Fibroblast of upper back skin (primary cell): ENCODE measurements at regions not wholly inside any gene's neighbourhood (a gene's known extent, or its start where the extent isn't known, plus 50 kb on each side); places are given as distances from the start of the nearest gene placed in this dataset.

Source experiments
- DNase-seq: peaks from one replicate; pipeline ENCODE4 v3.0.0-alpha.2; 2013

DNA sequence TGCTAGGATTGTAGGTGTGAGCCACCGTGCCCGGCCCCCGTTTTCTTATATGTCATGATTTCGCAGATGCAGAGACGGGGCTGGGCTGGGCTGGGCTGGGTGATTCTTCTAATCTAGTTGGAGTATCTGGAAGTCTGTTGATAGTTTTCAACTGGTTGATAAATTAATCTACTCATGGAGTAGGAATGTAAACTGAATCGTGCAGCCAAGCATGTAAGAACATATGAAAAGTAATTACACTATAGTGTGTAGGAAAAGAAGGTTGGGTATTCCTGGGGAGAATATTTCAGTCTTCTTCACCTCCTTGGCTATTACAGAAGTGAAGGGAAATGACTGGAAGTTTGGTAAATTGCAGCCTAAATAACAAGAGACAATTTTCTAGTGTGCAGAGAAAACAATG is 82.6 kb upstream of the MAGI1 start:
- peak; percentile 83 for DNase-seq

DNA sequence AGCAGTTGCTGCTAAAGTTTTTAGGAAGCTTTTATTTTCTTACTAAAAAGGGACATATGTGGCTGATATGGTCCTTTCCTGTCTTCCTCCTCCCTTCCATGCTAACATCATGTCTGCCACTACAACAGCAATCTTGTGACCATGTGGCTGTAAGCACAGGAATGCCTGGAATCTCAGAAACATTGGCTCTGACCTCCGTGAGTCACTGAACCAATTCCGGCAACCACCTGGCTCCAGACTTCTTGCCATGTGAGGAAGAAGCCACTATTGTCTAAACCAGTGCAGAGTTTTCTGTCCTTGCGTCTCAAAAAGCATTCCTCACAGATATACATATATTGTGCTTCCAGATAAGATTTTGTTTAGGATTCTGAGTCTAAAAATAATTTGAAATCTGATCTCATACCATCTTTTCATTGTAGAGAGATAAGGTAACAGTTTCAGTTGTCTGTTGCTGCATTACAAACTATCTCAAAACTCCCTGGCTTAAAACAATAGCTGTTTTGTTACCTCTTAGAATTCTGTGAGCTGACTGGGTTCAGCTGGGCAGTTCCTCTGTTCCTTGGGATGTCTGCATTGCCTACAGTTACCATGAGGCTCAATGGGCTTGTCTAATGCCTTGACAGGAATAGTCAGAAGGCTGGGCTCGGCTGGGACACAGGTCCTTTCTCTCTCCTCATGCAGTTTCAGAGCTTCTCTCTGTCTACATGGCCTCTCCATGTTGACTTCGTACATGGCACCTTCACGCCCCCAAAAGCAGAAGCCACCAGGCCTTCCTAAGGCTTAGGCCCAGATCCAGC is 77.3 kb upstream of the MAGI1 start:
- peak; percentile 98 for DNase-seq

DNA sequence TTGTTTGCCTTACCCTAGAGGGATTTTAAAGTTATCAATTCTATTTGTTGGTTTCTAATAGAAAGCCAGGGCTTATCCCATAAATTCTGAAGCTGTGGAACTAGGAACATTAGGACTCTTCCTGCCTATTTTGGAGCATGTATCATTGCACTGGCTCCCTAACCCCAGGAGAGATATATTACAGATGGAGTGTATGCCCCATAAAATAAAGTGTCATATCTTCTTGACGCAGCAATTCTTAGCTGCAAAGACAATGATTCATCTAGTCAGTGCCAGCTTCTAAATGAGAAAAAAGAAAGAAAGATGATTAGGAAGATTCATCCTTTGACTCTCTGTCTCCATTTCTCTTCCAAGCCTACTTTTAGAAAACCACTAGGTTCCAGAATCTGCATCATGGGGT is 74.8 kb upstream of the MAGI1 start:
- no peak for DNase-seq

DNA sequence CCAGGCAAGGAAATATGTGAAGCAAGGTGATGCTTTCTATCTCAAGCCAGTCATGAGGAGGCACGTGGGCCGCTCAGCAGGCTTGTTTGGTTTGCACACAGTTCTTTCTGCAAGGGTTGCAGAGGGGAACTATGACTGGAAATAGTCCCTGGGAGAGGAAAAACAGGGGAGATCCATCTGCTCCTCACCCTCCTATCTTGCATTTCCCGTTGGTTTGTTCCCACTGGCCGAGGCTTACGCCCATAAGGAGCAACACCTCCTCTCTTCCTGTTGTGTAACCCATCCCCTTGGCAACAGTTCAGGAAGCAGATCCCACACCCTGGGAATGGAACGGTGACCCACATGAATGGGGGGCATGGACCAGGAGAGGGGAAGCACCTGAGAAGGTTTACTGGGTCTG is 72.1 kb upstream of the MAGI1 start:
- DNase-seq: peak; percentile 29

DNA sequence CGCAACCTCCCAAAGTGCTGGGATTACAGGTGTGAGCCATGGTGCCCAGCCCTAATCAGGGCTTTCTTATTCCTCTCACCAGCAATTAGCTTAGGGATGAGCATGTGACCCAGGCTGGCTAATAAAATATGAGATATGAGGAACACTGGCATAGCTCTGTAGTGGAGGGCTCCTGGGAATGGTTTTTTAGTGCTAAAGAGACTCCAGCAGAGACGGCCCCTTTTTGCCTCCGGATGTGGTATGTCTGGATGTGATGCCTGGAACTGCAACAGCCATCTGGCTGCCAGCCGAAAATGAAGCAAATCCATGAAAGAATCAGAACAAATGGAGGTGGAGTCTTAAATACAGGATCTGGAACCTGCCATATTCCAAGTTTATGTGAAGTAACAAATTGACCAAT is 69.1 kb upstream of the MAGI1 start:
- DNase-seq: peak; percentile 97

DNA sequence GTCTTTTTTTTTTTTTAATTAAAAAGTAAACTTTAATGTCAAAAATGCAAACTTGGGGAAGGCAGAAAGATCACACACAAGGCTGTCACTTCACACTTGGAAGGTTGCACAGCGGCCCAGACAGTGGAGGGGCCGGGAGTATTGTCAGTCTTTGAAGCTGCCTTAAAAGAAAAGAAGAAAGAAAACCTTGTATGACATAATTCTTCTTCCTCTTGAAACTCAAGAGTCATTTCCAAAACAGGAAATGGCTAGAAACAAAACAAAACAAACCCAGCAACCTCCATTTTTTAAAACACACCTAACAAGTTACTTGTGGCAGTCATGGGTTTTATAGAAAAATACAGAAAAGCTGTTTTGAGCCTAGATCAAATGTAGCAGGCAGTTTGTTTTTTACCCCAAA is 68.1 kb upstream of the MAGI1 start:
- DNase-seq: no peak

DNA sequence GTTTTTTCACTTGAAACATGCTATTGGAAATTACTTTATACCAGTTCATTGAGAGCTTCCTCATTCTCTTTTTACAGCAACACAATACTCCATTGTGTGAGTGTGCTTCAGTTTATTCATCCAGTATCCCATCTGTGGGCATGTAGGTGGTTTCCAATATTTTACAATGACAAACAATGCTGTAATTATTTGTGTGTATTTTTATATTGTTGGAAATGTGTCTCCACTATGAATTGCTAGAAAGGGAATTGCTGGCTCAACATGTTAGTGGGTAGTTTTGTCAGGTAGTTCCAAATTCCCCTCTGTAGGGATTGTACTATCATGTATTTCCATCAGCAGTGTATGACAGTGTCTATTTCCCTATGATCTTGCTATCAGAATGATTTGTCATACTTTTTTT is 65.8 kb upstream of the MAGI1 start:
- DNase-seq: no peak

DNA sequence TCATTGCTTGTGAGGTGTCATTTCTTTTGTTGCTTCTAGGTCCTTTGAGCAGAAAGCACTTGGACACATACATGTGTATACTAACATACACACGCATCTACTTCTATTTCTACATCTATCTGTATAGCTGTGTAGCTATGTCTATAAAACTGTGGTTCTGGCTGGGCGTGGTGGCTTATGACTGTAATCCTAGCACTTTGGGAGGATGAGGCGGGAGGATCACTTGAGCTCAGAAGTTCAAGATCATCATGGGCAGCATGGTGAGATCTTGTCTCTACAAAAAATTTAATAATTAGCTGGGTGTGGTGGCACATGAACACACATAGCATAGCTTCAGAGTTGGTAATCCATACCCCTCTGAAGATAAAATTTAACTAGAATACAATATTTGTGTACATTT is 65.0 kb upstream of the MAGI1 start:
- no peak for DNase-seq

DNA sequence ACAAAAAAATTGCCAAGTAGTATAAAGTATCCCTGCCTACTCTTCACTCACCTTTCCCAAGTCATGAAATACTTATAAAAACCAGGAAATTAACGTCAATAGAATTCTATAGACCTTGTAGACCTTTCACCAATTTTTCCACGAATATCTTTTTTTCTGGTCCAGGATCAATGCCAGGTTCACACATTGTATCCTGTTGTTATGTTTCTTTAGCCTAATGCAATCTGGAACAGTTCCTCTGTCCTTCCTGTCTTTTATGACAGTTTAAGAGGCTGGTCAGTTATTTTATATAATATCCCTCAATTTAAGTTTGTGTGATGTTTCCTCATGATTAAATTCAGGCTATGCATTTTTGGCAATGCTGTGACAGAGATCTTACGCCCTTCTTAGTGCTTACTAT is 63.2 kb upstream of the MAGI1 start:
- DNase-seq: no peak

DNA sequence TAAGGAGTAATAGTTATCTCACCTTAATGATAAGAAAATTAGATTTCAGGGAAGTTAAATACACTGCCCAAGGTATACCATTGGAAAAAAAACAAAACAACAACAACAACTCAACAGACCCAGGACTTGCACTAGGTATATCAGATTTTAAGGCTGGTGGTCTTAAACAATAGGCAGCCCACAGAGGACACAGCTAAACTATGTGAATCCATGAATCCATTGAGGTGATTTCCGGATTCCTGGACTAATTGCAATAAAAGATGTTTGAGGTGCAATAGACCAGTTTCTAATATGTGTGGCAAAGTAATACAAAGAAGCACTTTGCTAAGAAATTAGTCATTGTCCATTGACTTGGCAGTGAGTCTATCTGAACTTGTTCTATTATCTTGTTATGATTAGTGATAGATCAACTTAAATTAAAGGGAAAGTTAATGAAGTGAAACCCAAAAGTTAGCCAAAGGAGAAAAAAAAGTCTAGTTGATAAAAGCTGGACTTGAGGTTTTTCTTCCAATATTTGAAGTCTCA is 60.9 kb upstream of the MAGI1 start:
- no peak for DNase-seq

DNA sequence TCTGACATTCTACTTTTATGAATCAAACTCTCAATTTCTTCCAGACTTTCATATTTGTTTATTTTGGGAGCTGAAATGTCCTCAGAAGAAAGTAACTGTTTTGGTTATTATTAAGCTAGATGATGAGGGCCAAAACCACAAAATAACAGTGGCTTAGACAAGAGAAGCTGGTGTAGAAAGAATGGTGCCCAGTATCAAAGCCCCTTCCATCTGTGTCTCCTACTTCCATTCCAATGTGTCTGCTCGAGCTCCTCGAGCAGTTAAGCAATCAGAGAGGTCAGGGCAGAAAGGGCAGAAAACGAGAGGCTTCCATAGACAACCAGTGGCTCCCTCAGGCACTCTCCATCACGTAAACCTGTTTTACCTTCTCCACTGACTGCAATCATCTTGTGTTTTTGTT is 59.7 kb upstream of the MAGI1 start:
- peak; percentile 64 for DNase-seq

DNA sequence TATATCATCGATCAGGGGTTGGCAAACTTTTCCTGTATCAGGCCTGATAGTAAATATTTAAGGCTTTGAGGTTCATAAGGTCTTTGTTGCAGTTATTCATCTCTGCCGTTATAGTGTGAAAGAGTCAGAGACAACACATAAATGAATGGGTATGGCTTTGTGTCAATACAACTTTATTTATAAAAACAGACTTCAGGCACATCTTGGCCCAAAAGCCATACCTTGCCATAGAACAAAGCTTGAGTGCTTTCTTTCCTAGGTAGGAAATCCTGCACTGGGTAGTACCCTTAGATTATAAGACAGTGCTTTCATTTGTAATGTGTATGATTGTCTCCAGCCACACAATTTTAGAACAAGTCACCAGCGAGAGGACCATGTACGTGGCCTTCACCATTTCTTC is 58.9 kb upstream of the MAGI1 start:
- no peak for DNase-seq

DNA sequence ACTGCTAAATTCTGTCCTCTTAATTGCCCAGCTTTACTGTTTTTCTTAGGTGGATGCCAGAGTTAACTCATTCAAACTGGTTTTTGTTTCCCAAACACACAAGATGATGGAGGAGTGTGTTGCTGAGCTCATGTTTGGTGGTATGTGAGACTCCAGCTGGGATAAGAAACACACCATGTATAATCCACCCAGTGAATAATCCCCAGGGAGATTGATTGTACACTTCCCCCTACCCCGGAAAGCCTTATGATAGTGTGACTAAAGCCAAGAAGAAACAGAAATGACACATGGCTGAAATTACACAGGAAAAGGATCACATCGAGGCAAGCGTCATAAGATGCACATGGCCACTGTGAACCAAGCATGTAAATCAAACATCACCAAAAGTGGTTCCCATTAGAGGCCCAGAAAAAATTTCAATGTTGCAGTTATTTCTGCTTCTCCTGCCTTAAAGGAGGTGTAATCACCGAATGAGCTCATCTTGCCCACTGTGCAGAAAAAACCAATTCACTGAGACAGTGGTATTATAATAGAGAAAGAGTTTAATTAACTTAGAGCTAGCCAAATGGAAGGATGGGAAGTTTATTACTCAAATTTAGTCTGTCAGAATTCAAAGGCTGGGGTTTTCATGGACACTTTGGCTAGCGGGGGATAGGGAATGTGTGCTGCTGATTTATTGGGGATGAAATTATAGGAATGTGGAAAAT is 56.7 kb upstream of the MAGI1 start:
- DNase-seq: peak; percentile 60

DNA sequence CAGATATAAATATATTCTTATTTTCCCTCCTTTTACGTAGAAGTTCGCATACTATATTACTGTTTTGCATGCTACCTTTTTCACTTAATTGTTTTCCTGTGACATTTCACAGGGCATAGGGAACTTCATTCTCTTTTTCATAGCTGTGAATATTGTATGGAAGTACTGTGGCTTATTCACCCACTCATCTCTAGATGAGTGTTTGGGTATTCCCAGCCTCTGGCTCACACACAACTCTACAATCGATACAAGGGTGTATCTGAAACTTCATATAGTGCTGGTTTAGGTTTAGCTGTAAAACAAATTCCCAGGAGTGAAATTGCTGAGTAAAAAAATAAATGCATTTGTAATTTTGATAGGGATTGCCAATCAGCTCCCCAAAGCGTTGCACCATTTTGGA is 55.3 kb upstream of the MAGI1 start:
- no peak for DNase-seq

DNA sequence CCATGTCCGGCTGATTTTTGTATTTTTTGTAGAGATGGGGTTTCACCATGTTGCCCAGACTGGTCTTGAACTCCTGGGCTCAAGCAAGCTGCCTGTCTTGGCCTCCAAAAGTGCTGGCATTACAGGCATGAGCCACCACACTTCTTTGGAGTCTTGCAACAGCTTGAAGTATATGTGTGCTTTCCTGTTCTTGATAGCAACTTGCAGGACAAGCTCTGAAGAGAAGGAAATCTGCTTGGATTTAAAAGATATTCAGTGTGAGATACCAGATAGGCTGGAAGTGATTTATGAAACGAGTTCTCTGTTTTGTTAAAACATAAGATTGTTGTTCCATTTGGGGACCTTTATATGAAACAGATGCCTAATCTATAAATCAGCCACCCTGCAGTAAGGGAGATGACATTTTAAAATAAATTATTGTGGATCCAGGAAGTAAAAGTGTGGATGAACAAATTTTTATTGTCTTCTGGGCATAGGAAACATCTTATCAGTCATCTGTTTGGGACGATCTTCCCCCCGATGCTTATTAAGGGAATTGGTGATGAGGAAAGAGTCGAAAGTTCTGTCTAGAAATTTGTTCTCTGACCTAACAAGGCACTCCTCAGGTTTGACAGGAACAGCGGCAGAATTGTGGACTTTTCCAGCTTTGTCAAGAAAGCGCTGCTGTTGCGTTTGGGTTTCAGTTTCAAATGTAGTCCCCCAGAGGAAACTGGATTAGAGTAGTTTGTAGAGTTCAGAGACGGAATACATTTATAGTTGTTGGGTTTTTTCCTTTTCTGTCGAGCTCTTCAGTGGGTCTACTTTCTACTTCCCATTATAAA is 53.7 kb upstream of the MAGI1 start:
- peak; percentile 66 for DNase-seq
